Suprapubic skin (tissue), 4 donors: ENCODE measurements at regions not wholly inside any gene's neighbourhood (a gene's known extent, or its start where the extent isn't known, plus 50 kb on each side); places are given as distances from the start of the nearest gene placed in this dataset.
"Not testable (repeated sequence)": the region's sequence is repeated elsewhere in the genome, so short reads cannot be mapped to it uniquely, and the experiment has no call there.

Source experiments
- DNase-seq, 2 donors: peaks; one replicate each; pipeline ENCODE4 v3.0.0-alpha.2; 2019; ENCODE audit warnings: low spot score in 2 of 2
- H3K27ac ChIP-seq: fragments of 200-600 bp; sonication (generic); one replicate; pipeline ENCODE4 v1.5.1; 2019
- H3K27me3 ChIP-seq: fragments of 200-600 bp; sonication (generic); one replicate; pipeline ENCODE4 v1.5.1; 2019
- H3K36me3 ChIP-seq: fragments of 200-600 bp; sonication (generic); one replicate; pipeline ENCODE4 v1.5.1; 2019
- H3K4me1 ChIP-seq: fragments of 200-600 bp; sonication (generic); one replicate; pipeline ENCODE4 v1.5.1; 2019
- H3K4me3 ChIP-seq: fragments of 200-600 bp; sonication (generic); one replicate; pipeline ENCODE4 v1.5.1; 2019; ENCODE audit warnings: mild to moderate bottlenecking
- H3K9me3 ChIP-seq: fragments of 200-600 bp; sonication (generic); one replicate; pipeline ENCODE4 v1.5.1; 2019
- EP300 ChIP-seq: sonication (generic); formaldehyde crosslinking; IDR thresholded peaks from one replicate; pipeline ENCODE4 v1.6.1; 2017; ENCODE audit warnings: antibody characterized with exemption
- POLR2A ChIP-seq, 2 donors: fragments of 450-650 bp; IDR thresholded peaks; one replicate each; pipeline ENCODE4 v1.6.1; 2017; ENCODE audit warnings: antibody characterized with exemption in 2 of 2, mild to moderate bottlenecking in 2 of 2, moderate library complexity in 2 of 2
- POLR2AphosphoS5 ChIP-seq, 3 donors: sonication (generic); formaldehyde crosslinking; IDR thresholded peaks; one replicate each; pipeline ENCODE4 v1.6.1; 2017; ENCODE audit warnings: antibody characterized with exemption in 3 of 3
- WGBS: methylation state at CpG from one replicate; pipeline ENCODE4 v1.1.5; 2018; 5-methylcytosine and 5-hydroxymethylcytosine counted together
- TF ChIP-seq, protein P1 (sequence below), 2 donors: fragments of 200-600 bp in 1 of 2; fragments of 450-650 bp in 1 of 2; sonication (generic) in 1 of 2; IDR thresholded peaks; one replicate each; pipeline ENCODE4 v1.5.1; 2016 to 2019; ENCODE audit warnings: antibody characterized with exemption in 2 of 2, mild to moderate bottlenecking in 1 of 2, moderate library complexity in 1 of 2

DNA sequence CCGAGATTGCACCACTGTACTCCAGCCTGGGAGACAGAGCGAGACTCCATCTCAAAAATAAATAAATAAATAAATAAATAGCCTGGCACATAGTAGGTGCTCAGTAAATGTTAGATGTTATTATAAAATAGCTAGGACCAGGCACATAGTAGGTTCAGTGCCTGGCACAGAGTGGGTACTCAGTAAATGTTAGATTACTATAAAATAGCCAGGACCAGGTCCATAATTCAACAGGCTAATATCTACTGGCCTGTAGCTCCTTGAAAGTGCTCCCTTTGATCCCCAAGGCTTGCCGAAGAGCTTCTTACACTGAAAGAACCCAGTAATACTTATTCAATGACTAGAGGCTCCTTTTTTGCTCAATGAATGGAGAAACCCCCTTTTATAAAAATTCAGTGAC is 215.1 kb upstream of the ZNF217 start:
- no peak for DNase-seq
- TF ChIP-seq EP300: no peak
- TF ChIP-seq POLR2AphosphoS5 (IDR thresholded peaks at IDR 0.05): no peak
- no peak for TF ChIP-seq POLR2A (IDR thresholded peaks at IDR 0.05)
- TF ChIP-seq, protein P1, sequence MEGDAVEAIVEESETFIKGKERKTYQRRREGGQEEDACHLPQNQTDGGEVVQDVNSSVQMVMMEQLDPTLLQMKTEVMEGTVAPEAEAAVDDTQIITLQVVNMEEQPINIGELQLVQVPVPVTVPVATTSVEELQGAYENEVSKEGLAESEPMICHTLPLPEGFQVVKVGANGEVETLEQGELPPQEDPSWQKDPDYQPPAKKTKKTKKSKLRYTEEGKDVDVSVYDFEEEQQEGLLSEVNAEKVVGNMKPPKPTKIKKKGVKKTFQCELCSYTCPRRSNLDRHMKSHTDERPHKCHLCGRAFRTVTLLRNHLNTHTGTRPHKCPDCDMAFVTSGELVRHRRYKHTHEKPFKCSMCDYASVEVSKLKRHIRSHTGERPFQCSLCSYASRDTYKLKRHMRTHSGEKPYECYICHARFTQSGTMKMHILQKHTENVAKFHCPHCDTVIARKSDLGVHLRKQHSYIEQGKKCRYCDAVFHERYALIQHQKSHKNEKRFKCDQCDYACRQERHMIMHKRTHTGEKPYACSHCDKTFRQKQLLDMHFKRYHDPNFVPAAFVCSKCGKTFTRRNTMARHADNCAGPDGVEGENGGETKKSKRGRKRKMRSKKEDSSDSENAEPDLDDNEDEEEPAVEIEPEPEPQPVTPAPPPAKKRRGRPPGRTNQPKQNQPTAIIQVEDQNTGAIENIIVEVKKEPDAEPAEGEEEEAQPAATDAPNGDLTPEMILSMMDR (IDR thresholded peaks at IDR 0.05): no peak
- Histone ChIP-seq H3K27ac (no peak overlapping the region), H3K4me3 (no peak overlapping the region), H3K9me3 (no peaks in the 10 kb centered on the region), H3K27me3 (no peaks in the 10 kb centered on the region), H3K4me1 (peaks cover 4% of the 10 kb centered on the region), H3K36me3 (no peaks in the 10 kb centered on the region)
- 83% methylated on average over 3 of the region's 3 CpGs for WGBS

DNA sequence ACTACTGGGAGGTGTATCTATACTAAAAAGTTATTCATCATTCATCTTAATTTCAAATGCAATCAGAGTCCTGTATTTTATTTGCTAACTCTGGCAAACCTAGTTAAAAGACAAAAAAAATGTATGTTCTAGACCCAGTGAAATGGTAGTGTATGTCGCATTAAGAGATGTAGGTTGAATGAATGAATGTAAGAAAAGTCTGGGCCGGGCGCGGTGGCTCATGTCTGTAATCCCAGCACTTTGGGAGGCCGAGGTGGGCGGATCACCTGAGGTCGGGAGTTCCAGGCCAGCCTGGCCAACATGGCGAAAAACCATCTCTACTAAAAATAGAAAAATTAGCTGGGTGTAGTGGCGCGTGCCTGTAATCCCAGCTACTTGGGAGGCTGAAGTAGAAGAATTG is 214.7 kb upstream of the ZNF217 start:
- not testable (repeated sequence) for H3K36me3 ChIP-seq, H3K27me3 ChIP-seq, H3K4me3 ChIP-seq, H3K4me1 ChIP-seq, DNase-seq, H3K27ac ChIP-seq, H3K9me3 ChIP-seq
- 82% methylated on average over 10 of the region's 10 CpGs for WGBS

DNA sequence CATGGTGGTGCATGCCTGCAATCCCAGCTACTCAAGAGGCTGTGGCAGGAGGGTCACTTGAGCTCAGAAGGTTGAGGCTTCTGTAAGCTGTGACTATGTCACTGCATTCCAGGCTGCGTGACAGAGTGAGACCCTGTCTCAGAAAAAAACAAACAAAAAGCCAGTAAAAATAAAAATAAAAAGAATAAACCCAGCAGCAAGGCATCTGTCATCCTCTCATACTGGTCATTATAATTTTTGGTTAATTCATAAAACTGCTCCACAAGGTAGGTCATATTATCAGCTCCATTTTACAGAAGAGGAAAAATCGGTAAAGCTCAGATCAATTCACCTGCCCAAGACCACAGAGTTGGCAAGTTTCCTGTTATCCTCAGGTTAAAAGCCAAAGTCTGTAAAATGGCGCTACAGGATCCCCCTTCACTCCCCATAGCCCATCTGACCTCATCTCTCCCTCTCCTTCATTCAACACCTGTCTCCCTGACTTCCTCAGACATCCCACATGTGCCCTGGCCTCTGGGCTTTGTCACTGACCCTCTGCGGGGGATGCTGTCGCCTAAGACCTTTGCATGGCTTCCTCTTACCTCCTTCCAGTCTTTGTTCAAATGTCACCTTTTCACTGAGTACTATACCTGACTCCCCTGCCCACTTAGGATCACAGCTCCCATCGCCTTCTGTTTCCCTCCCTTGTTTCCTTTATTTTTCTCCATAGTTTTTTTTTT is 213.2 kb upstream of the ZNF217 start:
- Histone ChIP-seq H3K4me1 (peaks cover 6% of the 10 kb centered on the region), H3K4me3 (no peak overlapping the region), H3K27me3 (no peaks in the 10 kb centered on the region), H3K27ac (no peak overlapping the region), H3K36me3 (no peaks in the 10 kb centered on the region), H3K9me3 (no peaks in the 10 kb centered on the region)
- 90% methylated on average over 6 of the region's 6 CpGs for WGBS
- no peak for DNase-seq
- TF ChIP-seq, protein P1 (IDR thresholded peaks at IDR 0.05): no peak
- TF ChIP-seq POLR2AphosphoS5 (IDR thresholded peaks at IDR 0.05) (no peak), POLR2A (IDR thresholded peaks at IDR 0.05) (no peak), EP300 (no peak)

DNA sequence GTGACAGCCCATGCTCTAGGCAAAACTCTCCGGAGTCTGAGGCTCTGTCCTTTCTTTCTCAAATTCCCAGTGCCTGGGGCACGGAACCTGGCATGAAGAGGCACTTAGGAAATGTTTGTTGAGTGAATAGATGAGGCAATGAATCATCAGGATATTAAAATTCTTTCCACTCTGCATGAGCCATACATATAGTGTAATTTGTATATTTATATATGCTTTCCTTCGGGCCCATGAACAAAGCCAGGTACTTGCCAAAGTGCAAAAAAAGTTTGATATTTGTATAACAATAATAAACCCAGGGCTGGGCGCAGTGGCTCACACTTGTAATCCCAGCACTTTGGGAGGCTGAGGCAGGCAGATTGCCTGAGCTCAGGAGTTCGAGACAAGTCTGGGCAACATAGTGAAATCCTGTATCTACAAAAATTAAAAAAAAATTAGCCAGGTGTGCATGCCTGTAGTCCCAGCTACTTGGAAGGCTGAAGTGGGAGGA is 212.3 kb upstream of the ZNF217 start:
- Histone ChIP-seq H3K27ac (no peak overlapping the region), H3K4me1 (peaks cover 10% of the 10 kb centered on the region), H3K27me3 (no peaks in the 10 kb centered on the region), H3K36me3 (no peaks in the 10 kb centered on the region), H3K9me3 (no peaks in the 10 kb centered on the region), H3K4me3 (no peak overlapping the region)
- TF ChIP-seq, protein P1 (IDR thresholded peaks at IDR 0.05): no peak
- TF ChIP-seq POLR2A (IDR thresholded peaks at IDR 0.05) (no peak), EP300 (no peak), POLR2AphosphoS5 (IDR thresholded peaks at IDR 0.05) (no peak)
- WGBS: 43% methylated on average over 5 of the region's 5 CpGs
- no peak for DNase-seq

DNA sequence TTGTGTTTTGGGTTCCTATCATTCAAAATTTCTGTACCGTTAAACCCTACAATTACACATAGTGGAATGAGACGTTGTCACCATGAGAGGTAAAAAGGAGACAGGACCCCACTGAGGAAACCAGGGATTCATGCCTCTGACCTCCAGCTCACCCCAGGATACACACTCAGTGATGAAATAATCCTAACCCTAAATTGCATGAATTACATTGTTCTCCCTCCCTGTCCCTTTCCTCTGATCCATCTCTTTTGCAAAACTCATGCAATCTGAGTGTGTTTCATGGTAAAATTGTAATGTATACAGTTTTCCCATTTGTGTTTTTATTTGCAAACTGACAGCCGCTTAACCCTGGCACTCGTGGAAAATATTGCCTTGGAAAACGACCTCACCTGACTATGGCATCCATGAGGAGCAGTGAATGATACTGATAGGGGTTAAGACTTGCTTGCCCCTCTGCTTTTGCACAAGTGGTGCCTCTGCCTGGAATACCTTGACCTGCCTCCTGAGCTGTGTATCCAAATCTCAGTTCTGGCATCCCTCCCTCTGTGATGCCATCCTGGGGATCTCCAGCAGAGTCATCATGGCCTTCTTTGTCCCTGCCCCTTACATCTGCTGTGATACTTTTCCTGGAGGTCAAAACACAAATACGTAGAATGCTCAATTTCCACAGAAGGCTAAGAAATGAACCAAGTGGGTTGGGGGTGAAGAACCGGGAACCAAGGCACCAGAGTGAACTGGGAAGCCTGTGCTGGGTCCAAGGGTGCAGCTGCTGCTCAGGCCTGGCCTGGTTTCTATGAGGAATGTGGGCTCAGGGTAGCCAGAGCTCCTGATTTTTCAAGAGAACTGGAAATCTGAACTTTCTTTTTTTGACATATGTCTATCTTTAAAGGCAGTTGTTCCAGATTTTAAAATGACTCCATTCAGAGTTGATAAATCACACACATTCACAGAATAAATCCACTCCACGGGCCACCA is 211.6 kb upstream of the ZNF217 start:
- H3K9me3 ChIP-seq: no peaks in the 10 kb centered on the region
- H3K4me3 ChIP-seq: no peak overlapping the region
- peaks cover 10% of the 10 kb centered on the region for H3K4me1 ChIP-seq
- TF ChIP-seq POLR2AphosphoS5 (IDR thresholded peaks at IDR 0.05) (no peak), EP300 (no peak), POLR2A (IDR thresholded peaks at IDR 0.05) (no peak)
- TF ChIP-seq, protein P1 (IDR thresholded peaks at IDR 0.05): no peak
- no peaks in the 10 kb centered on the region for H3K36me3 ChIP-seq
- H3K27me3 ChIP-seq: no peaks in the 10 kb centered on the region
- WGBS: 58% methylated on average over 7 of the region's 8 CpGs
- peak overlapping the region; percentile 31 for H3K27ac ChIP-seq
- DNase-seq: no peak

DNA sequence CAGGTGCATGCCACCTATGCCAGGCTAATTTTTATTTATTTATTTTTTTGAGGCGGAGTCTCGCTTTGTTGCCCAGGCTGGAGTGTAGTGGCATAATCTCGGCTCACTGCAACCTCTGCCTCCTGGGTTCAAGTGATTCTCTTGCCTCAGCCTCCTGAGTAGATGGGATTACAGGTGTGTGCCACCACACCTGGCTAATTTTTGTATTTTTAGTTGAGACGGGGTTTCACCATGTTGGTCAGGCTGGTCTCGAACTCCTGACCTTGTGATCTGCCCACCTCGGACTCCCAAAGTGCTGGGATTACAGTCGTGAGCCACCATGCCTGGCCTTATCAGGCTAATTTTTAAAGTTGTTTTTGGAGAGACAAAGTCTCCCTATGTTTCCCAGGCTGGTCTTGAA is 210.7 kb upstream of the ZNF217 start:
- not testable (repeated sequence) for H3K4me1 ChIP-seq, H3K36me3 ChIP-seq, H3K27me3 ChIP-seq, H3K27ac ChIP-seq, DNase-seq, H3K9me3 ChIP-seq, H3K4me3 ChIP-seq
- 76% methylated on average over 7 of the region's 7 CpGs for WGBS
